Calu3 (cell line): ENCODE measurements at regions not wholly inside any gene's neighbourhood (a gene's known extent, or its start where the extent isn't known, plus 50 kb on each side); places are given as distances from the start of the nearest gene placed in this dataset.
"Not testable (repeated sequence)": the region's sequence is repeated elsewhere in the genome, so short reads cannot be mapped to it uniquely, and the experiment has no call there.

Experiments used
- BruUV-seq: library from RNA; stranded (reverse); fragments of 400-500 nt; replicated peaks from 2 replicates; lab custom pipeline; 2021; lab: Mats Ljungman, UMichigan
- CTCF ChIA-PET: fragments of 300-600 bp; sonication (Branson Sonifier 250); formaldehyde crosslinking; loops from one replicate; lab custom pipeline; 2022; ENCODE audit warnings: antibody characterized with exemption; lab: Charles Lee
- DNase-seq: peaks from one replicate; pipeline ENCODE4 v3.0.0; 2022
- H3K27ac Mint-ChIP-seq: one replicate; pipeline ENCODE4 v1.8.0; 2022; ENCODE audit warnings: mixed read lengths; ENCODE audit not compliant: unreplicated experiment
- H3K27me3 Mint-ChIP-seq: one replicate; pipeline ENCODE4 v1.8.0; 2022; ENCODE audit warnings: mixed read lengths; ENCODE audit not compliant: unreplicated experiment
- H3K36me3 Mint-ChIP-seq: one replicate; pipeline ENCODE4 v1.8.0; 2022; ENCODE audit warnings: mild to moderate bottlenecking, moderate library complexity, mixed read lengths; ENCODE audit not compliant: insufficient read depth, unreplicated experiment
- H3K4me1 Mint-ChIP-seq: one replicate; pipeline ENCODE4 v1.8.0; 2022; ENCODE audit warnings: mild to moderate bottlenecking, low read depth, mixed read lengths; ENCODE audit not compliant: unreplicated experiment
- H3K4me3 Mint-ChIP-seq: one replicate; pipeline ENCODE4 v1.8.0; 2022; ENCODE audit warnings: mild to moderate bottlenecking, low read depth, moderate library complexity, mixed read lengths; ENCODE audit not compliant: unreplicated experiment
- H3K9me3 Mint-ChIP-seq: one replicate; pipeline ENCODE4 v1.8.0; 2022; ENCODE audit warnings: low read depth, mixed read lengths; ENCODE audit not compliant: unreplicated experiment
- intact Hi-C: fragments of 100-400 bp; cut with micrococcal nuclease; formaldehyde crosslinking; loops from one replicate; pipeline ENCODE4 v1.10.0; 2022; ENCODE audit not compliant: unreplicated experiment
- TF ChIP-seq, protein P1 (sequence below): fragments of 200-600 bp; IDR thresholded peaks from one replicate; pipeline ENCODE4 v1.8.0; 2022; ENCODE audit warnings: antibody characterized with exemption; ENCODE audit not compliant: unreplicated experiment

DNA sequence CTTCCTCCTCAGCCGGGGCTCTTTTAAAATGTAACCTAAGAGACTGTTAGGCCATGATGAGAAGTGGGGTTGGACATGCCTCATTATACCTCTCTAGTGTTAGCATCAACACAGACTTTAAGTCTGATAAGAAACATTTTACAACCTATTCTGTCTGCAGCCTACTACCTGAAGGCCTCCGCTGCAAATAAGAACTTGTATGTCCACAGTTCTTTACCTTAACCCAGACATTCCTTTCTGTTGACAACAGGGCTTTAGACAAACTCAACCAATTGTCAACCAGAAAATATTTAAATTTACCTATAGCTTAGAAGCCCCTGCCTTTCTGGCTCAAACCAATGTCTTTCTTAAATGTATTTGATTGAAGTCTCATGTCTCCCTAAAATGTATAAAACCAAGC is 1418.6 kb downstream of the STIM2 start:
- CTCF ChIA-PET = no interaction called here
- Mint-ChIP-seq H3K9me3 (peaks cover 5% of the 10 kb centered on the region), H3K27me3 (no peaks in the 10 kb centered on the region), H3K4me3 (no peak overlapping the region), H3K36me3 (no peaks in the 10 kb centered on the region), H3K4me1 (no peaks in the 10 kb centered on the region), H3K27ac (no peak overlapping the region)
- TF ChIP-seq, protein P1, sequence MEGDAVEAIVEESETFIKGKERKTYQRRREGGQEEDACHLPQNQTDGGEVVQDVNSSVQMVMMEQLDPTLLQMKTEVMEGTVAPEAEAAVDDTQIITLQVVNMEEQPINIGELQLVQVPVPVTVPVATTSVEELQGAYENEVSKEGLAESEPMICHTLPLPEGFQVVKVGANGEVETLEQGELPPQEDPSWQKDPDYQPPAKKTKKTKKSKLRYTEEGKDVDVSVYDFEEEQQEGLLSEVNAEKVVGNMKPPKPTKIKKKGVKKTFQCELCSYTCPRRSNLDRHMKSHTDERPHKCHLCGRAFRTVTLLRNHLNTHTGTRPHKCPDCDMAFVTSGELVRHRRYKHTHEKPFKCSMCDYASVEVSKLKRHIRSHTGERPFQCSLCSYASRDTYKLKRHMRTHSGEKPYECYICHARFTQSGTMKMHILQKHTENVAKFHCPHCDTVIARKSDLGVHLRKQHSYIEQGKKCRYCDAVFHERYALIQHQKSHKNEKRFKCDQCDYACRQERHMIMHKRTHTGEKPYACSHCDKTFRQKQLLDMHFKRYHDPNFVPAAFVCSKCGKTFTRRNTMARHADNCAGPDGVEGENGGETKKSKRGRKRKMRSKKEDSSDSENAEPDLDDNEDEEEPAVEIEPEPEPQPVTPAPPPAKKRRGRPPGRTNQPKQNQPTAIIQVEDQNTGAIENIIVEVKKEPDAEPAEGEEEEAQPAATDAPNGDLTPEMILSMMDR = no peak
- intact Hi-C loops = no loop called here
- no peak for DNase-seq
- no TSS peak for BruUV-seq

DNA sequence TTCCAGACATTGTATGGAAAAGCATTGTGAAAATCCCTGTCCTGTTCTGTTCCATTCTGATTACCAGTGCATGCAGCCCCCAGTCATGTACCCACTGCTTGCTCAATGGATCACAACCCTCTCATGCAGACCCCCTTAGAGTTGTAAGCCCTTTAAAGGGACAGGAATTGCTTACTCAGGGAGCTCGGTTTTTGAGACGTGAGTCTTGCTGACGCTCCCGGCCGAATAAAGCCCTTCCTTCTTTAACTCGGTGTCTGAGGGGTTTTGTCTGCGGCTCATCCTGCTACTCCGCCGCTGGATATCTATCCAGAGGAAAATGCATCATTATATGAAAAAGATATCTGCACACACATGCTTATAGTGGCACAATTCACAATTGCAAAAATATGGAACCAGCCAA is 1425.6 kb downstream of the STIM2 start:
- CTCF ChIA-PET = not testable (repeated sequence)

GRCh38 chr4:28287831-28288233 is 1427.2 kb downstream of the STIM2 start:
- intact Hi-C loops = no loop called here
- peaks cover 6% of the 10 kb centered on the region for H3K9me3 Mint-ChIP-seq
- BruUV-seq = no TSS peak
- no peaks in the 10 kb centered on the region for H3K36me3 Mint-ChIP-seq
- CTCF ChIA-PET = no interaction called here
- DNase-seq = no peak
- no peak overlapping the region for H3K27ac Mint-ChIP-seq
- no peak overlapping the region for H3K4me3 Mint-ChIP-seq
- TF ChIP-seq, protein P1 = no peak
- no peaks in the 10 kb centered on the region for H3K4me1 Mint-ChIP-seq
- H3K27me3 Mint-ChIP-seq = no peaks in the 10 kb centered on the region

More for the DNA sequence above, 1425.6 kb downstream of the STIM2 start:
- H3K4me1 Mint-ChIP-seq, H3K36me3 Mint-ChIP-seq, H3K27ac Mint-ChIP-seq, H3K27me3 Mint-ChIP-seq, BruUV-seq, DNase-seq, H3K4me3 Mint-ChIP-seq, intact Hi-C loops, H3K9me3 Mint-ChIP-seq: not testable (repeated sequence)

- CTCF ChIA-PET = no interaction called here
- Mint-ChIP-seq H3K27me3 (no peaks in the 10 kb centered on the region), H3K4me3 (no peak overlapping the region), H3K9me3 (peaks cover 6% of the 10 kb centered on the region), H3K36me3 (no peaks in the 10 kb centered on the region), H3K4me1 (no peaks in the 10 kb centered on the region), H3K27ac (no peak overlapping the region)
- TF ChIP-seq, protein P1 = no peak
- no TSS peak for BruUV-seq
- intact Hi-C loops = no loop called here
- DNase-seq = no peak
Observed at GRCh38 chr4:28296239-28296638, 1435.6 kb downstream of the STIM2 start.

DNA sequence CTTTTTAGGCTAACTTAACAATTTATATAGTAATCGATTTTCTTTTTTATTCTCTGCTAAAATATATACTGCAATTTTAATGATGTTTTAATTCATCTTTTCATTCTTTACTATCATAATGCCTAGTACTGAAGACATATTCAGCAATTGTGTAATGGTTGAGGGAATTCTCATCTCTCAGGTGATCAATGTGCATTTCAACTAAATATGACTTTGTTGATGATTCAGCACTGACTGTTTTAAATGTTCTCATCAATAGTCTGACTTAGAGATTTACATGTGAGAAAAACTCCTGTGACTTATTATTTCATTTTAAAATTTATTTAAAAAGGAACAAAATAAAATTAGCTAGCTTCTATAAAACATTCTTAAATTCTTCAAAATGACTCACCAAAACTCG is 1450.3 kb downstream of the STIM2 start:
- BruUV-seq = no TSS peak
- TF ChIP-seq, protein P1 = no peak
- H3K9me3 Mint-ChIP-seq = peaks cover 4% of the 10 kb centered on the region
- no peaks in the 10 kb centered on the region for H3K4me1 Mint-ChIP-seq
- CTCF ChIA-PET = no interaction called here
- no peaks in the 10 kb centered on the region for H3K36me3 Mint-ChIP-seq
- H3K4me3 Mint-ChIP-seq = no peak overlapping the region
- no peak overlapping the region for H3K27ac Mint-ChIP-seq
- intact Hi-C loops = no loop called here
- H3K27me3 Mint-ChIP-seq = no peaks in the 10 kb centered on the region
- no peak for DNase-seq

GRCh38 chr4:28312497-28312896 is 1451.9 kb downstream of the STIM2 start:
- not testable (repeated sequence) for H3K27ac Mint-ChIP-seq

More at GRCh38 chr4:28312497-28312896, 1451.9 kb downstream of the STIM2 start:
- DNase-seq, H3K4me3 Mint-ChIP-seq, H3K36me3 Mint-ChIP-seq, H3K4me1 Mint-ChIP-seq, H3K9me3 Mint-ChIP-seq, H3K27me3 Mint-ChIP-seq, CTCF ChIA-PET, intact Hi-C loops, BruUV-seq: not testable (repeated sequence)
